Vagina (tissue), 2 donors: ENCODE measurements at regions not wholly inside any gene's neighbourhood (a gene's known extent, or its start where the extent isn't known, plus 50 kb on each side); places are given as distances from the start of the nearest gene placed in this dataset.

Source experiments
- CTCF ChIP-seq, 3 experiments: fragments of 450-650 bp in 2 of 3; fragments of 200-600 bp in 1 of 3; sonication (generic) in 1 of 3; IDR thresholded peaks; one replicate each; pipeline ENCODE4 v1.5.1; 2017 to 2019; ENCODE audit warnings: antibody characterized with exemption in 3 of 3, mild to moderate bottlenecking in 2 of 3, moderate library complexity in 2 of 3
- POLR2AphosphoS5 ChIP-seq, 2 donors: sonication (generic); formaldehyde crosslinking; IDR thresholded peaks; one replicate each; pipeline ENCODE4 v1.9.0; 2017; ENCODE audit warnings: antibody characterized with exemption in 2 of 2, mild to moderate bottlenecking in 2 of 2, low read depth in 1 of 2; ENCODE audit not compliant: insufficient read depth in 1 of 2

GRCh38 chr4:15331930-15332329 is 95.9 kb upstream of the C1QTNF7 start:
- no peak for TF ChIP-seq POLR2AphosphoS5 (IDR thresholded peaks at IDR 0.05; ENCODE audit: insufficient read depth in 1 of 2, low read depth in 1 of 2)
- TF ChIP-seq CTCF (IDR thresholded peaks at IDR 0.05) = no peak
